Thymus (tissue), 11 donors: ENCODE measurements at regions not wholly inside any gene's neighbourhood (a gene's known extent, or its start where the extent isn't known, plus 50 kb on each side); places are given as distances from the start of the nearest gene placed in this dataset.

Experiments
- DNase-seq, 9 donors: peaks; one replicate each; pipeline ENCODE4 v3.0.0-alpha.2; 2013; ENCODE audit warnings: low spot score in 9 of 9, low read depth in 6 of 9, missing footprints in 1 of 9
- H3K27ac ChIP-seq, 2 donors: one replicate each; pipeline ENCODE4 v1.5.1; 2013; ENCODE audit warnings: control low read depth in 1 of 2, low read depth in 1 of 2, low read length in 1 of 2, mild to moderate bottlenecking in 1 of 2, moderate library complexity in 1 of 2
- H3K27me3 ChIP-seq, 2 donors: one replicate each; pipeline ENCODE4 v1.5.1; 2013; ENCODE audit warnings: low read length in 1 of 2; ENCODE audit not compliant: control insufficient read depth in 2 of 2, insufficient read depth in 1 of 2
- H3K36me3 ChIP-seq, 2 donors: one replicate each; pipeline ENCODE4 v1.5.1; 2013; ENCODE audit warnings: low read length in 1 of 2, mild to moderate bottlenecking in 1 of 2, moderate library complexity in 1 of 2; ENCODE audit not compliant: control insufficient read depth in 2 of 2, insufficient read depth in 2 of 2
- H3K4me1 ChIP-seq, 2 donors: one replicate each; pipeline ENCODE4 v1.5.1; 2013; ENCODE audit warnings: low read length in 2 of 2; ENCODE audit not compliant: control insufficient read depth in 2 of 2, insufficient read depth in 2 of 2
- H3K4me3 ChIP-seq, 2 donors: one replicate each; pipeline ENCODE4 v1.5.1; 2013; ENCODE audit warnings: low read length in 2 of 2, control low read depth in 1 of 2, mild to moderate bottlenecking in 1 of 2
- H3K9me3 ChIP-seq, 2 donors: one replicate each; pipeline ENCODE4 v1.5.1; 2013; ENCODE audit warnings: low read length in 1 of 2, mild to moderate bottlenecking in 1 of 2; ENCODE audit not compliant: control insufficient read depth in 2 of 2, insufficient read depth in 1 of 2
- WGBS: extraction: QIAGEN DNeasy Blood & Tissue Kit; methylation state at CpG from one replicate; pipeline ENCODE4 v1.1.7; 2013; 5-methylcytosine and 5-hydroxymethylcytosine counted together
- donor health status: healthy.

GRCh38 chr18:75116809-75117208 is 92.1 kb downstream of the PTGR3 start:
- H3K27ac ChIP-seq: no peak overlapping the region
- DNase-seq: no peak

GRCh38 chr18:75116165-75116564 is 92.8 kb downstream of the PTGR3 start:
- no peaks in the 10 kb centered on the region for H3K4me1 ChIP-seq
- WGBS: 77% methylated on average over 7 of the region's 7 CpGs
- no peaks in the 10 kb centered on the region for H3K9me3 ChIP-seq
- H3K4me3 ChIP-seq: no peak overlapping the region
- no peak for DNase-seq
- H3K27me3 ChIP-seq: no peaks in the 10 kb centered on the region
- no peaks in the 10 kb centered on the region for H3K36me3 ChIP-seq
- H3K27ac ChIP-seq: peak overlapping the region in 1 of 2 donors; percentile 26

More at GRCh38 chr18:75116809-75117208, 92.1 kb downstream of the PTGR3 start:
- 96% methylated on average over 5 of the region's 5 CpGs for WGBS
- Histone ChIP-seq H3K4me1 (no peaks in the 10 kb centered on the region), H3K27me3 (no peaks in the 10 kb centered on the region), H3K4me3 (no peak overlapping the region), H3K9me3 (no peaks in the 10 kb centered on the region), H3K36me3 (no peaks in the 10 kb centered on the region)

GRCh38 chr18:75115514-75115913 is 93.4 kb downstream of the PTGR3 start:
- no peak overlapping the region for H3K4me3 ChIP-seq
- H3K27ac ChIP-seq: no peak overlapping the region
- DNase-seq: no peak
- H3K27me3 ChIP-seq: no peaks in the 10 kb centered on the region
- no peaks in the 10 kb centered on the region for H3K9me3 ChIP-seq
- H3K4me1 ChIP-seq: no peaks in the 10 kb centered on the region
- WGBS: 79% methylated on average over 6 of the region's 6 CpGs
- no peaks in the 10 kb centered on the region for H3K36me3 ChIP-seq
